HCT116 (cell line): ENCODE measurements at regions not wholly inside any gene's neighbourhood (a gene's known extent, or its start where the extent isn't known, plus 50 kb on each side); places are given as distances from the start of the nearest gene placed in this dataset.

Experiments
- ATAC-seq: fragments of 200-7000 bp; cut with Tn5 transposase; 2 replicates; pipeline ENCODE4 v1.9.1; 2020; ENCODE audit warnings: mild to moderate bottlenecking, moderate library complexity
- BruUV-seq: library from RNA; stranded (reverse); fragments of 400-500 nt; replicated peaks from 2 replicates; lab custom pipeline; 2021; lab: Mats Ljungman, UMichigan
- CTCF ChIA-PET: fragments of 300-600 bp; sonication (Branson Sonifier 250); formaldehyde crosslinking; loops from one replicate; lab custom pipeline; 2021; ENCODE audit warnings: antibody characterized with exemption; lab: Charles Lee
- POLR2A ChIA-PET: fragments of 300-600, 350-600 bp; sonication (Branson Sonifier 250); formaldehyde crosslinking; loops from one replicate; lab custom pipeline; 2021; ENCODE audit warnings: antibody characterized with exemption; lab: Charles Lee
- RAD21 ChIA-PET, 2 experiments: fragments of 300-600 bp; sonication (Branson Sonifier 250); formaldehyde crosslinking; loops; one replicate each; lab custom pipeline; 2023; ENCODE audit warnings: low total read pairs in 2 of 2; ENCODE audit not compliant: uncharacterized antibody in 2 of 2, unreplicated experiment in 2 of 2, low non-redundant PET in 1 of 2; lab: Charles Lee
- DNase-seq: peaks from one replicate; pipeline ENCODE4 v3.0.0-alpha.2; 2010; ENCODE audit warnings: low read depth, low spot score
- H2AFZ ChIP-seq: fragments of 200-600 bp; shearing (Covaris generic), sonication (generic); 2 replicates; pipeline ENCODE4 v1.6.1; 2017; ENCODE audit warnings: low read depth, mixed run types, mixed read lengths, antibody characterized with exemption, low read length; ENCODE audit not compliant: poor library complexity, severe bottlenecking
- H3K27ac ChIP-seq: 2 replicates; pipeline ENCODE4 v1.5.1; 2012; ENCODE audit warnings: low read depth, low read length
- H3K27me3 ChIP-seq: fragments of 200-600 bp; sonication (generic); 2 replicates; pipeline ENCODE4 v1.6.1; 2016; ENCODE audit warnings: mixed run types, low read length, mixed read lengths; ENCODE audit not compliant: insufficient read depth
- H3K36me3 ChIP-seq, 2 experiments: fragments of 200-500 bp in 1 of 2; fragments of 200-600 bp in 1 of 2; sonication (Bioruptor generic) in 1 of 2; sonication (generic) in 1 of 2; 2 replicates each; pipeline versions ENCODE4 v1.5.1 to v1.6.1; 2014 to 2016; ENCODE audit warnings: low read length in 2 of 2, inconsistent platforms in 1 of 2, mixed read lengths in 1 of 2, mixed run types in 1 of 2; ENCODE audit not compliant: insufficient read depth in 2 of 2, control insufficient read depth in 1 of 2
- H3K4me1 ChIP-seq, 2 experiments: fragments of 200-600 bp in 1 of 2; sonication (generic) in 1 of 2; 2 replicates each; pipeline versions ENCODE4 v1.5.1 to v1.6.1; 2012 to 2017; ENCODE audit warnings: low read length in 2 of 2, inconsistent platforms in 1 of 2, mild to moderate bottlenecking in 1 of 2, mixed read lengths in 1 of 2, mixed run types in 1 of 2, moderate library complexity in 1 of 2; ENCODE audit not compliant: insufficient read depth in 2 of 2, control insufficient read depth in 1 of 2
- H3K4me2 ChIP-seq: fragments of 200-600 bp; sonication (generic); 2 replicates; pipeline ENCODE4 v1.6.1; 2017; ENCODE audit warnings: mixed run types, low read length, mixed read lengths
- H3K4me3 ChIP-seq, 2 experiments: fragments of 200-600 bp in 1 of 2; sonication (generic) in 1 of 2; replicated peaks in 1 of 2; 2 replicates each; pipeline ENCODE4 v1.5.1; 2011 to 2016; ENCODE audit warnings: low read length in 2 of 2, control low read depth in 1 of 2, low read depth in 1 of 2, mild to moderate bottlenecking in 1 of 2, mixed read lengths in 1 of 2, mixed run types in 1 of 2
- H3K79me2 ChIP-seq: fragments of 200-600 bp; sonication (generic); 2 replicates; pipeline ENCODE4 v1.6.1; 2017; ENCODE audit warnings: mild to moderate bottlenecking, mixed run types, low read length, moderate library complexity, mixed read lengths; ENCODE audit not compliant: insufficient read depth
- H3K9ac ChIP-seq: fragments of 200-600 bp; sonication (generic); 2 replicates; pipeline ENCODE4 v1.6.1; 2016; ENCODE audit warnings: low read length, mixed read lengths
- H3K9me2 ChIP-seq: fragments of 200-600 bp; sonication (generic), shearing (Covaris generic); 2 replicates; pipeline ENCODE4 v1.6.1; 2017; ENCODE audit warnings: mixed run types, mild to moderate bottlenecking, moderate library complexity; ENCODE audit not compliant: insufficient read depth
- H3K9me3 ChIP-seq, 2 experiments: fragments of 200-500 bp in 1 of 2; fragments of 200-600 bp in 1 of 2; sonication (Bioruptor generic) in 1 of 2; sonication (generic) in 1 of 2; 2 replicates each; pipeline ENCODE4 v1.6.1; 2014 to 2017; ENCODE audit warnings: low read length in 2 of 2, mixed read lengths in 2 of 2, inconsistent platforms in 1 of 2, low read depth in 1 of 2, mild to moderate bottlenecking in 1 of 2, mixed run types in 1 of 2, moderate library complexity in 1 of 2; ENCODE audit not compliant: control insufficient read depth in 1 of 2, insufficient read depth in 1 of 2
- H4K20me1 ChIP-seq: fragments of 200-600 bp; sonication (generic), shearing (Covaris generic); 2 replicates; pipeline ENCODE4 v1.6.1; 2017; ENCODE audit warnings: mixed run types, mild to moderate bottlenecking, moderate library complexity; ENCODE audit not compliant: insufficient read depth
- EGR1 ChIP-seq: IDR thresholded peaks from 2 replicates; pipeline ENCODE4 v1.6.1; 2012; ENCODE audit warnings: low read depth
- POLR2A ChIP-seq: IDR thresholded peaks from 2 replicates; pipeline ENCODE4 v1.7.0; 2011; ENCODE audit warnings: borderline replicate concordance; ENCODE audit not compliant: insufficient read depth, insufficient read length; ENCODE audit errors: extremely low read depth
- RAD21 ChIP-seq: IDR thresholded peaks from 2 replicates; pipeline ENCODE4 v1.6.1; 2012; ENCODE audit warnings: low read depth, mild to moderate bottlenecking
- intact Hi-C: fragments of 100-400 bp; cut with micrococcal nuclease; formaldehyde crosslinking; loops from 2 replicates; pipeline ENCODE4 v1.10.0; 2022
- TF ChIP-seq, protein P1 (sequence below): IDR thresholded peaks from 2 replicates; pipeline ENCODE4 v1.6.1; 2012
- TF ChIP-seq, protein P2 (sequence below): IDR thresholded peaks from 2 replicates; pipeline ENCODE4 v1.6.1; 2012; ENCODE audit warnings: low read depth
- TF ChIP-seq, protein P3 (sequence below): IDR thresholded peaks from 2 replicates; pipeline ENCODE4 v1.6.1; 2012

DNA sequence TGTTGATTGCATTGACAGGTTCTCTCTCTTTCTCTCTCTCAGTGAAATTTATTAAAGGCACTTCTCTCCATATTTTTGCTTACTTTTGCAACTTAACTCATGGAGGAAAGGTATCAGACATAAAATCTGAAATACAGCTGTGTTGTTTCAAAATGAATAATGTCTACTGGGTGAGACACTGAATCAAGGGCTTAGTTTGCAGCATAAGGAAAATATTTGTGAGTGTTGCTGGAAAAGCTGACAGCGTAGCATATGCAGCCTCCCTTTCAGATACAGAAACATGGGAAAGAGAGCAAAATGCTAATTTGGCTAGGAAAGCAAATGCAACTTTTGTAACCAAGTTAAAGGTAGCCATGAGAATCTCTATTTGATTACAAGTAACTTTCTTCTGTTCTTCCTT lies 81.5 kb upstream of the COL3A1 start:
- POLR2A ChIA-PET: interaction anchor here (0.6 kb wide), 1 partner anchor 116 kb away, joined by 3 read pairs; no protein-coding TSS in a partner anchor
- no peak for ATAC-seq

More for the DNA sequence above, 81.5 kb upstream of the COL3A1 start:
- intact Hi-C loops: no loop called here
- Histone ChIP-seq H4K20me1 (no peaks in the 10 kb centered on the region), H3K27ac (no peak overlapping the region), H3K4me3 (no peak overlapping the region), H3K9me3 (no peaks in the 10 kb centered on the region), H3K79me2 (no peaks in the 10 kb centered on the region), H3K36me3 (no peaks in the 10 kb centered on the region), H3K4me2 (no peak overlapping the region), H3K9me2 (no peaks in the 10 kb centered on the region), H3K9ac (no peak overlapping the region), H3K27me3 (no peaks in the 10 kb centered on the region), H3K4me1 (no peaks in the 10 kb centered on the region), H2AFZ (no peak overlapping the region)
- no TSS peak for BruUV-seq
- ChIA-PET CTCF (interaction anchor here (1.9 kb wide), 1 partner anchor 92 kb away, joined by 4 read pairs; no protein-coding TSS in a partner anchor), RAD21 (no interaction called here)
- no peak for DNase-seq
- TF ChIP-seq, protein P1, sequence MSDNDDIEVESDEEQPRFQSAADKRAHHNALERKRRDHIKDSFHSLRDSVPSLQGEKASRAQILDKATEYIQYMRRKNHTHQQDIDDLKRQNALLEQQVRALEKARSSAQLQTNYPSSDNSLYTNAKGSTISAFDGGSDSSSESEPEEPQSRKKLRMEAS: no peak
- TF ChIP-seq, protein P2, sequence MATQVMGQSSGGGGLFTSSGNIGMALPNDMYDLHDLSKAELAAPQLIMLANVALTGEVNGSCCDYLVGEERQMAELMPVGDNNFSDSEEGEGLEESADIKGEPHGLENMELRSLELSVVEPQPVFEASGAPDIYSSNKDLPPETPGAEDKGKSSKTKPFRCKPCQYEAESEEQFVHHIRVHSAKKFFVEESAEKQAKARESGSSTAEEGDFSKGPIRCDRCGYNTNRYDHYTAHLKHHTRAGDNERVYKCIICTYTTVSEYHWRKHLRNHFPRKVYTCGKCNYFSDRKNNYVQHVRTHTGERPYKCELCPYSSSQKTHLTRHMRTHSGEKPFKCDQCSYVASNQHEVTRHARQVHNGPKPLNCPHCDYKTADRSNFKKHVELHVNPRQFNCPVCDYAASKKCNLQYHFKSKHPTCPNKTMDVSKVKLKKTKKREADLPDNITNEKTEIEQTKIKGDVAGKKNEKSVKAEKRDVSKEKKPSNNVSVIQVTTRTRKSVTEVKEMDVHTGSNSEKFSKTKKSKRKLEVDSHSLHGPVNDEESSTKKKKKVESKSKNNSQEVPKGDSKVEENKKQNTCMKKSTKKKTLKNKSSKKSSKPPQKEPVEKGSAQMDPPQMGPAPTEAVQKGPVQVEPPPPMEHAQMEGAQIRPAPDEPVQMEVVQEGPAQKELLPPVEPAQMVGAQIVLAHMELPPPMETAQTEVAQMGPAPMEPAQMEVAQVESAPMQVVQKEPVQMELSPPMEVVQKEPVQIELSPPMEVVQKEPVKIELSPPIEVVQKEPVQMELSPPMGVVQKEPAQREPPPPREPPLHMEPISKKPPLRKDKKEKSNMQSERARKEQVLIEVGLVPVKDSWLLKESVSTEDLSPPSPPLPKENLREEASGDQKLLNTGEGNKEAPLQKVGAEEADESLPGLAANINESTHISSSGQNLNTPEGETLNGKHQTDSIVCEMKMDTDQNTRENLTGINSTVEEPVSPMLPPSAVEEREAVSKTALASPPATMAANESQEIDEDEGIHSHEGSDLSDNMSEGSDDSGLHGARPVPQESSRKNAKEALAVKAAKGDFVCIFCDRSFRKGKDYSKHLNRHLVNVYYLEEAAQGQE: no peak
- TF ChIP-seq POLR2A (no peak), EGR1 (no peak), RAD21 (no peak)
- TF ChIP-seq, protein P3, sequence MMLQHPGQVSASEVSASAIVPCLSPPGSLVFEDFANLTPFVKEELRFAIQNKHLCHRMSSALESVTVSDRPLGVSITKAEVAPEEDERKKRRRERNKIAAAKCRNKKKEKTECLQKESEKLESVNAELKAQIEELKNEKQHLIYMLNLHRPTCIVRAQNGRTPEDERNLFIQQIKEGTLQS: no peak
